HL-60 (cell line): ENCODE measurements at regions not wholly inside any gene's neighbourhood (a gene's known extent, or its start where the extent isn't known, plus 50 kb on each side); places are given as distances from the start of the nearest gene placed in this dataset.

Experiments used
- CTCF ChIP-seq: IDR thresholded peaks from one replicate; pipeline ENCODE4 v1.5.1; 2011; ENCODE audit warnings: low read length, control low read depth, inconsistent platforms; ENCODE audit not compliant: insufficient read depth
- POLR2AphosphoS5 ChIP-seq: IDR thresholded peaks from 2 replicates; pipeline ENCODE4 v1.6.1; 2012; ENCODE audit warnings: low read depth

- no peak for TF ChIP-seq POLR2AphosphoS5
- TF ChIP-seq CTCF: no peak
Measured at GRCh38 chr10:121098751-121099150, 247.6 kb downstream of the WDR11 start.
